IMR-90 (cell line): ENCODE measurements at regions not wholly inside any gene's neighbourhood (a gene's known extent, or its start where the extent isn't known, plus 50 kb on each side); places are given as distances from the start of the nearest gene placed in this dataset.

Source experiments
- ATAC-seq: fragments of 200-7000 bp; cut with Tn5 transposase; 2 replicates; pipeline ENCODE4 v1.9.1; 2020; ENCODE audit warnings: low read depth, mild to moderate bottlenecking, moderate library complexity
- BruUV-seq: library from RNA; stranded (reverse); fragments of 400-500 nt; replicated peaks from 2 replicates; lab custom pipeline; 2021; lab: Mats Ljungman, UMichigan
- CTCF ChIA-PET: fragments of 300-600 bp; formaldehyde crosslinking; extraction: SDS; loops from one replicate; lab custom pipeline; 2021; ENCODE audit warnings: antibody characterized with exemption; lab: Yijun Ruan, JAX
- POLR2A ChIA-PET: fragments of 300-600 bp; sonication (Branson Sonifier 250); formaldehyde crosslinking; loops from one replicate; lab custom pipeline; 2022; ENCODE audit warnings: antibody characterized with exemption; ENCODE audit not compliant: unreplicated experiment; lab: Charles Lee
- DNase-seq: peaks from one replicate; pipeline ENCODE4 v3.0.0; 2013
- H2AFZ ChIP-seq: replicated peaks from 2 replicates; pipeline ENCODE3; 2013; ENCODE audit warnings: low read length, mild to moderate bottlenecking; ENCODE audit not compliant: poor library complexity
- H2AK5ac ChIP-seq: 2 replicates; pipeline ENCODE4 v1.6.1; 2013; ENCODE audit warnings: low read depth, low read length, inconsistent platforms
- H2AK9ac ChIP-seq: replicated peaks from 2 replicates; pipeline ENCODE3; 2013; ENCODE audit warnings: mild to moderate bottlenecking, low read depth, low read length, moderate library complexity; ENCODE audit not compliant: poor library complexity
- H2BK120ac ChIP-seq: 2 replicates; pipeline ENCODE4 v1.6.1; 2013; ENCODE audit warnings: low read depth, low read length, inconsistent platforms
- H2BK15ac ChIP-seq: 3 replicates; pipeline ENCODE4 v1.6.1; 2013; ENCODE audit warnings: low read depth, low read length, inconsistent platforms
- H2BK20ac ChIP-seq: 2 replicates; pipeline ENCODE4 v1.6.1; 2013; ENCODE audit warnings: low read depth, mild to moderate bottlenecking, inconsistent platforms, low read length, moderate library complexity
- H2BK5ac ChIP-seq: 2 replicates; pipeline ENCODE4 v1.6.1; 2013; ENCODE audit warnings: mild to moderate bottlenecking, low read depth, low read length, inconsistent platforms; ENCODE audit not compliant: poor library complexity, severe bottlenecking
- H3K14ac ChIP-seq: replicated peaks from 2 replicates; pipeline ENCODE4 v1.6.1; 2013; ENCODE audit warnings: low read depth, low read length, inconsistent platforms
- H3K18ac ChIP-seq: 2 replicates; pipeline ENCODE4 v1.6.1; 2013; ENCODE audit warnings: low read depth, low read length, control low read depth
- H3K23ac ChIP-seq: 2 replicates; pipeline ENCODE4 v1.6.1; 2013; ENCODE audit warnings: low read depth, low read length, inconsistent platforms
- H3K27ac ChIP-seq: 2 replicates; pipeline ENCODE4 v1.5.1; 2013; ENCODE audit warnings: mild to moderate bottlenecking, control low read depth, low read length; ENCODE audit not compliant: insufficient read depth
- H3K27me3 ChIP-seq: 2 replicates; pipeline ENCODE4 v1.6.1; 2013; ENCODE audit warnings: low read length; ENCODE audit not compliant: control insufficient read depth, insufficient read depth
- H3K36me3 ChIP-seq: 2 replicates; pipeline ENCODE4 v1.6.1; 2013; ENCODE audit warnings: low read length, mixed read lengths; ENCODE audit not compliant: control insufficient read depth, insufficient read depth
- H3K4ac ChIP-seq: 2 replicates; pipeline ENCODE4 v1.6.1; 2013; ENCODE audit warnings: low read depth, low read length, inconsistent platforms
- H3K4me1 ChIP-seq: 2 replicates; pipeline ENCODE4 v1.6.1; 2013; ENCODE audit warnings: low read length, mixed read lengths; ENCODE audit not compliant: control insufficient read depth, insufficient read depth
- H3K4me2 ChIP-seq: 2 replicates; pipeline ENCODE4 v1.6.1; 2013; ENCODE audit warnings: low read depth, mild to moderate bottlenecking, control low read depth, low read length, moderate library complexity
- H3K4me3 ChIP-seq: 2 replicates; pipeline ENCODE4 v1.5.1; 2013; ENCODE audit warnings: low read depth, mild to moderate bottlenecking, control low read depth, low read length, moderate library complexity; ENCODE audit not compliant: insufficient read depth
- H3K56ac ChIP-seq: 2 replicates; pipeline ENCODE4 v1.6.1; 2013; ENCODE audit warnings: low read length, inconsistent platforms; ENCODE audit not compliant: insufficient read depth; ENCODE audit errors: extremely low read depth
- H3K79me1 ChIP-seq, 2 experiments: 2 replicates each; pipeline ENCODE4 v1.6.1; 2013; ENCODE audit warnings: low read length in 2 of 2, inconsistent platforms in 1 of 2, low read depth in 1 of 2
- H3K9ac ChIP-seq: 2 replicates; pipeline ENCODE4 v1.6.1; 2013; ENCODE audit warnings: low read depth, low read length, control low read depth
- H3K9me1 ChIP-seq: 2 replicates; pipeline ENCODE4 v1.6.1; 2013; ENCODE audit warnings: low read length, inconsistent platforms; ENCODE audit not compliant: insufficient read depth
- H3K9me3 ChIP-seq: 2 replicates; pipeline ENCODE4 v1.6.1; 2013; ENCODE audit warnings: low read length; ENCODE audit not compliant: control insufficient read depth, insufficient read depth
- H4K20me1 ChIP-seq: 2 replicates; pipeline ENCODE4 v1.6.1; 2013; ENCODE audit warnings: low read length, inconsistent platforms; ENCODE audit not compliant: insufficient read depth
- H4K5ac ChIP-seq: 2 replicates; pipeline ENCODE4 v1.6.1; 2013; ENCODE audit warnings: mild to moderate bottlenecking, low read depth, low read length, control low read depth
- H4K8ac ChIP-seq, 2 experiments: 2 replicates each; pipeline ENCODE4 v1.6.1; 2013; ENCODE audit warnings: low read depth in 2 of 2, low read length in 2 of 2, control low read depth in 1 of 2, inconsistent platforms in 1 of 2
- H4K91ac ChIP-seq: 2 replicates; pipeline ENCODE4 v1.6.1; 2013; ENCODE audit warnings: low read depth, low read length, inconsistent platforms; ENCODE audit not compliant: insufficient read depth
- BHLHE40 ChIP-seq: fragments of 150-350 bp; IDR thresholded peaks from 2 replicates; pipeline ENCODE4 v1.6.1; 2016; ENCODE audit warnings: mild to moderate bottlenecking, low read depth, low read length
- CEBPB ChIP-seq: IDR thresholded peaks from 2 replicates; pipeline ENCODE4 v1.6.1; 2012; ENCODE audit warnings: low read depth, low read length, improper control_type of control experiment
- CHD1 ChIP-seq: IDR thresholded peaks from 2 replicates; pipeline ENCODE4 v1.6.1; 2012; ENCODE audit warnings: low read depth, low read length, improper control_type of control experiment
- CTCF ChIP-seq: conservative IDR thresholded peaks from 2 replicates; pipeline ENCODE4 v1.5.1; 2012; ENCODE audit warnings: mild to moderate bottlenecking, low read depth, low read length, improper control_type of control experiment
- ELK1 ChIP-seq: fragments of 150-350 bp; IDR thresholded peaks from 2 replicates; pipeline ENCODE4 v1.6.1; 2016; ENCODE audit warnings: low read depth, mild to moderate bottlenecking, low read length, moderate library complexity, borderline replicate concordance
- FOS ChIP-seq: fragments of 150-350 bp; IDR thresholded peaks from 2 replicates; pipeline ENCODE4 v1.6.1; 2016; ENCODE audit warnings: low read depth, low read length
- MAFK ChIP-seq: IDR thresholded peaks from 2 replicates; pipeline ENCODE4 v1.6.1; 2012; ENCODE audit warnings: low read depth, low read length, improper control_type of control experiment
- MAZ ChIP-seq: IDR thresholded peaks from 2 replicates; pipeline ENCODE4 v1.6.1; 2012; ENCODE audit warnings: low read depth, mild to moderate bottlenecking, low read length, improper control_type of control experiment, moderate library complexity, borderline replicate concordance
- MXI1 ChIP-seq: IDR thresholded peaks from 2 replicates; pipeline ENCODE4 v1.6.1; 2012; ENCODE audit warnings: low read depth, mild to moderate bottlenecking, low read length, moderate library complexity, borderline replicate concordance
- NFE2L2 ChIP-seq: fragments of 150-350 bp; IDR thresholded peaks from 2 replicates; pipeline ENCODE4 v1.6.1; 2016; ENCODE audit warnings: low read depth, mild to moderate bottlenecking, low read length
- POLR2A ChIP-seq: IDR thresholded peaks from 2 replicates; pipeline ENCODE4 v1.6.1; 2012; ENCODE audit warnings: mild to moderate bottlenecking, low read depth, low read length
- RAD21 ChIP-seq: IDR thresholded peaks from 2 replicates; pipeline ENCODE4 v1.6.1; 2012; ENCODE audit warnings: low read length, improper control_type of control experiment
- RCOR1 ChIP-seq: IDR thresholded peaks from 2 replicates; pipeline ENCODE4 v1.6.1; 2012; ENCODE audit warnings: mild to moderate bottlenecking, low read length, improper control_type of control experiment; ENCODE audit not compliant: insufficient replicate concordance
- RFX5 ChIP-seq: IDR thresholded peaks from 2 replicates; pipeline ENCODE4 v1.8.0; 2012; ENCODE audit warnings: low read depth, mild to moderate bottlenecking, low read length, moderate library complexity
- SMC3 ChIP-seq: fragments of 150-350 bp; IDR thresholded peaks from 2 replicates; pipeline ENCODE4 v1.6.1; 2016; ENCODE audit warnings: low read depth, mild to moderate bottlenecking, antibody characterized with exemption, low read length, moderate library complexity
- USF2 ChIP-seq: fragments of 150-350 bp; IDR thresholded peaks from 2 replicates; pipeline ENCODE4 v1.6.1; 2017; ENCODE audit warnings: mild to moderate bottlenecking, antibody characterized with exemption, low read length, low read depth
- WGBS, 2 experiments: methylation state at CpG; one replicate each; pipeline versions ENCODE4 v1.1.5 to v1.1.7; 2013; ENCODE audit warnings: missing lambda C conversion rate in 2 of 2; ENCODE audit not compliant: insufficient read length in 1 of 2; ENCODE audit errors: extremely low coverage in 2 of 2; 5-methylcytosine and 5-hydroxymethylcytosine counted together
- dilution Hi-C: fragments of 300-500 bp; cut with HindIII; formaldehyde crosslinking; loops from one replicate; pipeline ENCODE4 v1.14.3; 2018; ENCODE audit warnings: low sequenced_read_pairs; ENCODE audit not compliant: unreplicated experiment
- in situ Hi-C: fragments of 300-500 bp; cut with MboI; formaldehyde crosslinking; loops from 3 replicates; pipeline ENCODE4 v1.14.3; 2019; ENCODE audit warnings: low sequenced_read_pairs, inconsistent platforms, mixed read lengths
- intact Hi-C: fragments of 100-400 bp; cut with micrococcal nuclease; formaldehyde crosslinking; loops from 2 replicates; pipeline ENCODE4 v1.10.0; 2022

- H3K4me1 ChIP-seq, result no peaks in the 10 kb centered on the region
- no peaks in the 10 kb centered on the region; the same call in 1 of the 2 replicates for H3K9me3 ChIP-seq
- no peak overlapping the region for H2BK20ac ChIP-seq
- H3K79me1 ChIP-seq, result no peaks in the 10 kb centered on the region
- no peak for ATAC-seq
- no peaks in the 10 kb centered on the region for H3K9me1 ChIP-seq
- H3K36me3 ChIP-seq, result no peaks in the 10 kb centered on the region
- intact Hi-C loops (no loop called here), in situ Hi-C loops (no loop called here), dilution Hi-C loops (no loop called here)
- H3K23ac ChIP-seq, result no peak overlapping the region
- H3K4me2 ChIP-seq, result no peak overlapping the region
- H3K4ac ChIP-seq, result no peak overlapping the region
- H2AK9ac ChIP-seq, result no peak overlapping the region
- H3K27ac ChIP-seq, result no peak overlapping the region
- H2BK5ac ChIP-seq, result no peak overlapping the region
- ChIA-PET CTCF (no interaction called here), POLR2A (no interaction called here)
- H4K20me1 ChIP-seq, result no peaks in the 10 kb centered on the region
- H2AK5ac ChIP-seq, result no peak overlapping the region
- no peak overlapping the region for H4K5ac ChIP-seq
- no peak overlapping the region for H2AFZ ChIP-seq
- H2BK120ac ChIP-seq, result no peak overlapping the region
- H4K8ac ChIP-seq, result no peak overlapping the region
- DNase-seq, result no peak
- no peak overlapping the region for H3K56ac ChIP-seq
- no peak overlapping the region for H3K9ac ChIP-seq
- H4K91ac ChIP-seq, result no peak overlapping the region
- H3K4me3 ChIP-seq, result no peak overlapping the region
- no peak overlapping the region for H3K18ac ChIP-seq
- H3K27me3 ChIP-seq, result no peaks in the 10 kb centered on the region
- no peak overlapping the region for H3K14ac ChIP-seq
- no TSS peak for BruUV-seq
- WGBS, 2 experiments, result no CpG with 5 or more reads among the region's 1 CpG
- TF ChIP-seq NFE2L2, result no peak
- no peak for TF ChIP-seq USF2
- no peak for TF ChIP-seq RAD21
- TF ChIP-seq POLR2A, result no peak
- TF ChIP-seq MXI1, result no peak
- TF ChIP-seq SMC3, result no peak
- TF ChIP-seq RCOR1, result no peak
- TF ChIP-seq BHLHE40, result no peak
- no peak for TF ChIP-seq MAFK
- no peak for TF ChIP-seq RFX5
- TF ChIP-seq CHD1, result no peak
- no peak for TF ChIP-seq MAZ
- no peak for TF ChIP-seq ELK1
- no peak for TF ChIP-seq CEBPB
- no peak for TF ChIP-seq CTCF
- TF ChIP-seq FOS, result no peak
- H2BK15ac ChIP-seq, result no peak overlapping the region
These were observed 431.6 kb upstream of the PTBP2 start for GRCh38 chr1:96290033-96290432.
